OCI-LY1 (cell line): ENCODE measurements at regions not wholly inside any gene's neighbourhood (a gene's known extent, or its start where the extent isn't known, plus 50 kb on each side); places are given as distances from the start of the nearest gene placed in this dataset.

Source experiments
- CTCF ChIP-seq: fragments of 200-600 bp; sonication (generic), shearing (Covaris generic); IDR thresholded peaks from 2 replicates; pipeline ENCODE4 v1.5.1; 2017; ENCODE audit warnings: mild to moderate bottlenecking, antibody characterized with exemption, low read length, moderate library complexity, mixed read lengths
- EZH2 ChIP-seq: fragments of 200-600 bp; sonication (generic), shearing (Covaris generic); IDR thresholded peaks from 2 replicates; pipeline ENCODE4 v1.8.0; 2017; ENCODE audit warnings: borderline replicate concordance, mixed run types, mild to moderate bottlenecking, antibody characterized with exemption, low read length, moderate library complexity, mixed read lengths

GRCh38 chr6:51108563-51109234 lies 290.0 kb downstream of the TFAP2B start:
- no peak for TF ChIP-seq CTCF
- TF ChIP-seq EZH2 = no peak
